DOHH2 (cell line): ENCODE measurements at regions not wholly inside any gene's neighbourhood (a gene's known extent, or its start where the extent isn't known, plus 50 kb on each side); places are given as distances from the start of the nearest gene placed in this dataset.

Experiments
- CTCF ChIP-seq: fragments of 200-600 bp; sonication (generic); IDR thresholded peaks from one replicate; pipeline ENCODE4 v1.5.1; 2014; ENCODE audit warnings: antibody characterized with exemption, mild to moderate bottlenecking, low read depth, low read length; ENCODE audit not compliant: poor library complexity, severe bottlenecking
- EZH2phosphoT487 ChIP-seq: fragments of 200-600 bp; sonication (generic); IDR thresholded peaks from 2 replicates; pipeline ENCODE4 v1.6.1; 2017; ENCODE audit warnings: borderline replicate concordance, mild to moderate bottlenecking, antibody characterized with exemption, low read length, moderate library complexity, mixed read lengths

DNA sequence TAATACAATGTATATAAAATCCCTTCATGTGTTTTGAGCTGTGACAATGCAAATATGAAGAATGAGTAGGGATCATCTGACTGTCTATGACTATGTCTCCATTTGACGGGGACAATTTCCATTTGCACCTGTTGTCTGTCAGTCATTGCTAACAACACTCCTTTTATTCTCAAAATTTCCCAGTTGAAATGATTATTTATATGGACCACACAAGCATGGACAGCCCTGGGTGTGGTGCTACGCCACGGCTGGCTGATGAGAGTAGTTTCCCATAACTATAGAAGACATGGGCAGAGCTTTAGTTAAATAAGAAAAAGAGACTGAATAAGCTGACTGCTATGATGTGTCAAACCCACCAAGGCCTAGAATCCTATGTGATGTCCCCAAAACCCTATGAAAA is 135.8 kb downstream of the MAP3K21 start:
- TF ChIP-seq CTCF (no peak), EZH2phosphoT487 (no peak)
